ENCODE measurements at regions not wholly inside any gene's neighbourhood (a gene's known extent, or its start where the extent isn't known, plus 50 kb on each side); places are given as distances from the start of the nearest gene placed in this dataset.

GRCh38 chr13:72444999-72445398 is 282.4 kb downstream of the MZT1 start:
- no peak for TF ChIP-seq CTCF (IDR thresholded peaks at IDR 0.05; ENCODE audit: insufficient read depth, low read length)
- TF ChIP-seq REST (IDR thresholded peaks at IDR 0.05; ENCODE audit: insufficient replicate concordance, low read depth) = no peak
- TF ChIP-seq POLR2AphosphoS5 (IDR thresholded peaks at IDR 0.05; ENCODE audit: low read depth) = no peak
